ENCODE measurements at regions not wholly inside any gene's neighbourhood (a gene's known extent, or its start where the extent isn't known, plus 50 kb on each side); places are given as distances from the start of the nearest gene placed in this dataset.

DNA sequence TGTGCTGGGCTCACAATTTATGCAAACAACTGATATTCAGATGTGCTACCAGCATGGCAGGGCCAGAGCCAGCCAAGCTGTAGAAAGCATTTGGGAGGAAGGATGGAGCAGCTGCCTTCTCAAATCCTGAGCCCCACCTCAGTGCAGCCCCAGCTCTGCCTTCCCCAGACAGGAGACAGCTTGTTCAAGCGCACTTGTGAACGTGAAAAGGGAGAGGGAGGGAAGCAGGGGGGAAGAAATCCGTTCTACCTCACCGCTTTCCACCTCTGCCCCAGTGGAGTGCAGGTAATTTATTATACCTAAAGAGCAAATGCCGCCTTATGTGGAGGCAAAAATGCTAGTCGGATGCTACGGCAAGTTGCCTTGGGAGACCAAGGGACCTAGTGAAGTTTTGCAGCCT is 66.0 kb upstream of the SLC14A2 start:
- TF ChIP-seq, protein P1, sequence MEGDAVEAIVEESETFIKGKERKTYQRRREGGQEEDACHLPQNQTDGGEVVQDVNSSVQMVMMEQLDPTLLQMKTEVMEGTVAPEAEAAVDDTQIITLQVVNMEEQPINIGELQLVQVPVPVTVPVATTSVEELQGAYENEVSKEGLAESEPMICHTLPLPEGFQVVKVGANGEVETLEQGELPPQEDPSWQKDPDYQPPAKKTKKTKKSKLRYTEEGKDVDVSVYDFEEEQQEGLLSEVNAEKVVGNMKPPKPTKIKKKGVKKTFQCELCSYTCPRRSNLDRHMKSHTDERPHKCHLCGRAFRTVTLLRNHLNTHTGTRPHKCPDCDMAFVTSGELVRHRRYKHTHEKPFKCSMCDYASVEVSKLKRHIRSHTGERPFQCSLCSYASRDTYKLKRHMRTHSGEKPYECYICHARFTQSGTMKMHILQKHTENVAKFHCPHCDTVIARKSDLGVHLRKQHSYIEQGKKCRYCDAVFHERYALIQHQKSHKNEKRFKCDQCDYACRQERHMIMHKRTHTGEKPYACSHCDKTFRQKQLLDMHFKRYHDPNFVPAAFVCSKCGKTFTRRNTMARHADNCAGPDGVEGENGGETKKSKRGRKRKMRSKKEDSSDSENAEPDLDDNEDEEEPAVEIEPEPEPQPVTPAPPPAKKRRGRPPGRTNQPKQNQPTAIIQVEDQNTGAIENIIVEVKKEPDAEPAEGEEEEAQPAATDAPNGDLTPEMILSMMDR (IDR thresholded peaks at IDR 0.05) = no peak
- no peak for TF ChIP-seq POLR2A (IDR thresholded peaks at IDR 0.05)
